ENCODE measurements at regions not wholly inside any gene's neighbourhood (a gene's known extent, or its start where the extent isn't known, plus 50 kb on each side); places are given as distances from the start of the nearest gene placed in this dataset.

GRCh38 chr4:170721812-170722373, 632.1 kb upstream of the AADAT start (continued):
- no peak for TF ChIP-seq AFF4 (CRISPR knock-in tag; IDR thresholded peaks at IDR 0.05; ENCODE audit: borderline replicate concordance)
- no peak for TF ChIP-seq NFATC4 (CRISPR knock-in tag; IDR thresholded peaks at IDR 0.05)
- TF ChIP-seq ZNF281 (CRISPR knock-in tag; IDR thresholded peaks at IDR 0.05), result no peak

GRCh38 chr4:170716868-170717267, 627.1 kb upstream of the AADAT start:
- Mint-ChIP-seq H3K36me3 (peaks cover 8% of the 10 kb centered on the region), H3K4me1 (0 out of 2 replicates have a peak, but pooled peaks cover 6% of the 10 kb centered on the region), H3K27ac (no peak overlapping the region), H3K4me3 (no peak overlapping the region), H3K9me3 (peaks cover 12% of the 10 kb centered on the region), H3K27me3 (ENCODE audit: low read depth) (no peaks in the 10 kb centered on the region)
- ChIA-PET POLR2A (no interaction called here), CTCF (interaction anchor here (0.9 to 1.4 kb wide), 5 partner anchors 11 to 457 kb away, joined by 3 to 12 read pairs (median 5); no protein-coding TSS in a partner anchor)
- ATAC-seq, result no peak
- no peak for DNase-seq (ENCODE audit: low spot score)
- no peak for TF ChIP-seq ESRRA (CRISPR knock-in tag; IDR thresholded peaks at IDR 0.05; ENCODE audit: borderline replicate concordance)
- no peak for TF ChIP-seq ZNF281 (CRISPR knock-in tag; IDR thresholded peaks at IDR 0.05)
- TF ChIP-seq ZNF396 (CRISPR knock-in tag; IDR thresholded peaks at IDR 0.05; ENCODE audit: borderline replicate concordance), result no peak
- TF ChIP-seq TCF7 (CRISPR knock-in tag; IDR thresholded peaks at IDR 0.05; ENCODE audit: low read depth), result no peak
- TF ChIP-seq ZNF671 (CRISPR knock-in tag; IDR thresholded peaks at IDR 0.05), result no peak
- no peak for TF ChIP-seq PRDM15 (CRISPR knock-in tag; IDR thresholded peaks at IDR 0.05)
- no peak for TF ChIP-seq PRRX2 (CRISPR knock-in tag; IDR thresholded peaks at IDR 0.05)
- no peak for TF ChIP-seq USF1 (CRISPR knock-in tag; IDR thresholded peaks at IDR 0.05)
